ENCODE measurements at regions not wholly inside any gene's neighbourhood (a gene's known extent, or its start where the extent isn't known, plus 50 kb on each side); places are given as distances from the start of the nearest gene placed in this dataset.
"Not testable (repeated sequence)": the region's sequence is repeated elsewhere in the genome, so short reads cannot be mapped to it uniquely, and the experiment has no call there.

DNA sequence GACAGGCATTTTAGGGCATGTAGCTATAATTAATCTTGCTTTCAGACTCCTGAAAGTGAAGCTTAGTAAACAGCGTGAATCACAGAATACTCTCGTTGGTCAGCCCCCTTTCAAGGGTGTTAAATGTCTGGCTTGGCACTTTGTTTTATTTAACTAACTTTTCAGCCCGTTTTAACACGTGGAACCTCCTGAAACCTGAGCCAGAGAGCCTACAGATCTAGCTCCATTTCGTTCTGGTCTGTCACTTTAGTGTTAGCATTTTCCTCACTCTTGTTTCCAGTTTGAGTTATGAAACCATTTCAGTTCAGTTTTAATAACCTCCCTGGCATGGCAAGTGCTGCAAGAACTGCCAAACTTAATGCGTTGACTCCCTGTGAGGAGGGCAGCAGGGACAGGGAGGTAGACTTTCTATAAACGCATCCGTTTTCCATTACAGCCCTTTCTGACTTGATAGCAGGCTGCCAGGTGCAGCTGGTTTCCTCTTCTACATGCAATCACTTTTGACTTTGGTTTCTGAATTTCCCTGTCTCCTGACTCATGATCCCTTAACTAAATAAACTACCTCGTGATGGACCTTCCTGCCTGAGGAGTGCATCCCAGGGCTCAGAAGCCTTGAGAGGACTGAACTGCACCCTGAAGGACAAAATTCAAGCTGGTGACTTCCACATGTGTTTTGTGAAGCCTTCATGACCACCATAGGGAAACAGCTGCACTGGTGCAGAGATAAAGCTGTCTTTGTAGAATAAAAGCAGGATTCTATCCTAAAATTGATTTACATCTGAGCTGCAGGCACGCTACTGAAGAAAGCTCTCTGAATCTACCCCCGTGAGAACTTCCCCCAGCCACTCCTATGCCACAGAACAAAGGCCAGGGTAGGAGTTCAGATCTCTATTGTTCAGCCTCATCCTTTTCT, 192.6 kb downstream of the DLEU7 start:
- no peak for DNase-seq (ENCODE audit: low spot score in 2 of 2)
- 47 to 53% methylated on average over 11 of the region's 11 CpGs for WGBS, 2 donors
- intact Hi-C loops (cut with DNase I; ENCODE audit: low total_unique reads): no loop called here

DNA sequence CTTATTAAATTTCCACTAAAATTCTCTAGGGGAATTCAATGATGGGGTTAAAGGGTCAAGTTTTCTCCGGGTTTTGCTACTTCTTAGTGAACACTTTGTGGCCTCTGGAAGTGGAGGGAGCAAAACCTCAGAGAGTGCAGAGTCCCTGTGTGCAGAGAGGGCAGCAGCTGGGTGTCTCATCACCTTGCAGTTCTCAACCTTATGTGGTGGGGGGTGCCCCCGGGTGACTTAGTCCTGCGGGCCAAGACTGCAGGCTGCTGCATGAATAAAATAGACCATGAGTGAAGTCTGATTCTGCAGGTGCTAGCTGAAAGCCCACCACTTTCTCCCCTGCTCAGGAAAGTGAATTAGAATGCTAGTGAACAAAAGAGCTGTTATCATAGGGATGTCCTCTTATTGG, 191.6 kb downstream of the DLEU7 start:
- H3K4me3 ChIP-seq (ENCODE audit: low read depth, poor library complexity, severe bottlenecking): no peak overlapping the region
- DNase-seq (ENCODE audit: low spot score in 2 of 2): no peak
- intact Hi-C loops (cut with DNase I; ENCODE audit: low total_unique reads): no loop called here
- WGBS, 2 donors: 67 to 74% methylated on average over 3 of the region's 3 CpGs
- TF ChIP-seq, protein P1, sequence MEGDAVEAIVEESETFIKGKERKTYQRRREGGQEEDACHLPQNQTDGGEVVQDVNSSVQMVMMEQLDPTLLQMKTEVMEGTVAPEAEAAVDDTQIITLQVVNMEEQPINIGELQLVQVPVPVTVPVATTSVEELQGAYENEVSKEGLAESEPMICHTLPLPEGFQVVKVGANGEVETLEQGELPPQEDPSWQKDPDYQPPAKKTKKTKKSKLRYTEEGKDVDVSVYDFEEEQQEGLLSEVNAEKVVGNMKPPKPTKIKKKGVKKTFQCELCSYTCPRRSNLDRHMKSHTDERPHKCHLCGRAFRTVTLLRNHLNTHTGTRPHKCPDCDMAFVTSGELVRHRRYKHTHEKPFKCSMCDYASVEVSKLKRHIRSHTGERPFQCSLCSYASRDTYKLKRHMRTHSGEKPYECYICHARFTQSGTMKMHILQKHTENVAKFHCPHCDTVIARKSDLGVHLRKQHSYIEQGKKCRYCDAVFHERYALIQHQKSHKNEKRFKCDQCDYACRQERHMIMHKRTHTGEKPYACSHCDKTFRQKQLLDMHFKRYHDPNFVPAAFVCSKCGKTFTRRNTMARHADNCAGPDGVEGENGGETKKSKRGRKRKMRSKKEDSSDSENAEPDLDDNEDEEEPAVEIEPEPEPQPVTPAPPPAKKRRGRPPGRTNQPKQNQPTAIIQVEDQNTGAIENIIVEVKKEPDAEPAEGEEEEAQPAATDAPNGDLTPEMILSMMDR (IDR thresholded peaks at IDR 0.05): no peak
- no peak for TF ChIP-seq POLR2A (IDR thresholded peaks at IDR 0.05)

More for the DNA sequence above, 192.6 kb downstream of the DLEU7 start:
- no peak overlapping the region for H3K4me3 ChIP-seq (ENCODE audit: low read depth, poor library complexity, severe bottlenecking)
- TF ChIP-seq, protein P1 (IDR thresholded peaks at IDR 0.05): no peak

DNA sequence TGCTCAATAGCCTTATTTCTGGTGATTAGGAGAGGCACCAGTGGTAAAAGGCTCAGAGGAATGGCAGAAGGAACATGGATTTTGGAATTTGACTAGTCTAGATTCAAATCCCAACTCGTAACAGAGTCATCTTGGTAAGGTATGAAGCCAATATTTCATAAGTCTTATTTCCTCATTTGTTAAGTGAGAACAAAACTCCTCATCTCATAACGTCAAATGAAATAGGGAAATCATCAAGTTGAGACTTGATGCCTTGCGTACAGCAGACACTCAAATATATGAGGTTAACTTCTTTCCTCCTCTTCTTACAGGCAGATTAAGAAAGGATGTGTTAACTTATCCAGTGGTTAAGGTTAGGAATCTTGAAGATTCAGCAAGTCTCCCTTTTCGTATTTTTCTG, 189.2 kb downstream of the DLEU7 start:
- no peak for DNase-seq (ENCODE audit: low spot score in 2 of 2)
- no peak overlapping the region for H3K4me3 ChIP-seq (ENCODE audit: low read depth, poor library complexity, severe bottlenecking)
- intact Hi-C loops (cut with DNase I; ENCODE audit: low total_unique reads): no loop called here
- WGBS, 2 donors: 75 to 76% methylated on average over 4 of the region's 4 CpGs
- TF ChIP-seq, protein P1 (IDR thresholded peaks at IDR 0.05): no peak
- TF ChIP-seq POLR2A (IDR thresholded peaks at IDR 0.05): no peak

DNA sequence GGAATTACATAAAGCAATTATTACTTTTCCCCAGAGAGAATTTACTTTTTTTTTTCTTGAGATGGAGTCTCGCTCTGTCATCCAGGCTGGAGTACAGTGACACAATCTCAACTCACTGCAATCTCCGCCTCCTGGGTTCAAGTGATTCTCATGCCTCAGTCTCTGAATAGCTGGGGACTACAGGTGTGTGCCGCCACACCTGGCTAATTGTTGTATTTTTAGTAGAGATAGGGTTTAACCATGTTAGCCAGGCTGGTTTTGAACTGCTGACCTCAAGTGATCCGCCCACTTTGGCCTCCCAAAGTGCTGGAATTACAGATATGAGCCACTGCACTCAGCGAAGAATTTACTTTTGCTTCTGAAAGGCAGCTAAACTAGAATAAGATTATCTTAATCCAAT, 181.6 kb downstream of the DLEU7 start:
- intact Hi-C loops (cut with DNase I; ENCODE audit: low total_unique reads); DNase-seq (ENCODE audit: low spot score in 2 of 2); H3K4me3 ChIP-seq (ENCODE audit: low read depth, poor library complexity, severe bottlenecking): not testable (repeated sequence)
- WGBS, 2 donors: 92 to 95% methylated on average over 5 of the region's 5 CpGs

DNA sequence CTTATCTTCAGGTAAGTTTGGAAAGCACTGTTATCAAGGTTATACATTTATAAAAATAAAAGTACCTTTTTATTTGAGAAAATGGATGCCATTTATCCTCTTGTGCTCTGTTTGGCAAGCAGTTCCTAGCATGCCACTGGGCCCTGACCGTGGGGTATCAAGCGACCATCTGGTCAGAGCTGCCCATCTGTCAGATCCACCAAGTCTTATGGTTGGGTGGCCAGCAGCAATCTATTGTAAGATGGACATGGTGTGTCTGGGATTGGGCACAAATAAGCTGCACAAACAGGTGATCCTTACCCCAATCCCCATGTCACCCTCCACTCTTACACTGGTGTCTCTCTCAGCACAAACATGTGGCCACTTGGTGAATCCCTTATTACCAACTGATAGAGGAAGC, 178.5 kb downstream of the DLEU7 start:
- intact Hi-C loops (cut with DNase I; ENCODE audit: low total_unique reads): no loop called here
- WGBS, 2 donors: 96 to 100% methylated on average over 2 of the region's 2 CpGs
- no peak for DNase-seq (ENCODE audit: low spot score in 2 of 2)
- H3K4me3 ChIP-seq (ENCODE audit: low read depth, poor library complexity, severe bottlenecking): no peak overlapping the region
- TF ChIP-seq POLR2A (IDR thresholded peaks at IDR 0.05): no peak

DNA sequence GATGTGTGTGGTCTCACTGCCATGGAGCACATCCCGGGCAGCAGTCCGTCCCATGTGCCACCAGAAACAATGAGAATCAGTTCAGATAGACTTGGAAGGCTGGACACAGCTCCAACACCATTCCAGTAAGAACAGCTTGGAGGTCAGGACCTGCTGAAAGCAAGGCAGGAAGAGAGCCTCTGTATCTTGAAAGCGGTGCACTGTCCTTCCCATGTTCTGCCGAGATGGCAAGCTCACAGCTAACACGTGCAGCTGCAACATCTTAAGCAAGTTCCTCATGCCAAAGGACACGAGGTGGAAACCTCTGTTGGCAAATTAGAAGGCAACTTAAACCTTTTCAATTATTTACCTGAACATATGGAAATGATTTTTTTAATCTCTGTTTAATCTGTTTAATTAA, 175.4 kb downstream of the DLEU7 start:
- intact Hi-C loops (cut with DNase I; ENCODE audit: low total_unique reads): no loop called here
- TF ChIP-seq, protein P1 (IDR thresholded peaks at IDR 0.05): no peak
- no peak for TF ChIP-seq POLR2A (IDR thresholded peaks at IDR 0.05)
- no peak overlapping the region for H3K4me3 ChIP-seq (ENCODE audit: low read depth, poor library complexity, severe bottlenecking)
- WGBS, 2 donors: 78 to 85% methylated on average over 6 of the region's 6 CpGs
- no peak for DNase-seq (ENCODE audit: low spot score in 2 of 2)

All from lower leg skin (tissue), 4 donors.